Neuron (in vitro differentiated cells): ENCODE measurements at regions not wholly inside any gene's neighbourhood (a gene's known extent, or its start where the extent isn't known, plus 50 kb on each side); places are given as distances from the start of the nearest gene placed in this dataset.

ENCODE experiments used
- H2AFZ ChIP-seq: one replicate; pipeline ENCODE4 v1.6.1; 2013; ENCODE audit warnings: low read depth, mild to moderate bottlenecking, inconsistent platforms, low read length, moderate library complexity
- H3K27me3 ChIP-seq: one replicate; pipeline ENCODE4 v1.6.1; 2013; ENCODE audit warnings: low read length; ENCODE audit not compliant: insufficient read depth
- H3K36me3 ChIP-seq: one replicate; pipeline ENCODE4 v1.6.1; 2013; ENCODE audit warnings: low read length; ENCODE audit not compliant: insufficient read depth
- H3K4me1 ChIP-seq: one replicate; pipeline ENCODE4 v1.6.1; 2013; ENCODE audit warnings: low read length; ENCODE audit not compliant: insufficient read depth
- H3K4me3 ChIP-seq: 2 replicates; pipeline ENCODE4 v1.5.1; 2013; ENCODE audit warnings: mild to moderate bottlenecking, low read length, moderate library complexity
- H3K9me3 ChIP-seq: one replicate; pipeline ENCODE4 v1.6.1; 2013; ENCODE audit warnings: low read length

DNA sequence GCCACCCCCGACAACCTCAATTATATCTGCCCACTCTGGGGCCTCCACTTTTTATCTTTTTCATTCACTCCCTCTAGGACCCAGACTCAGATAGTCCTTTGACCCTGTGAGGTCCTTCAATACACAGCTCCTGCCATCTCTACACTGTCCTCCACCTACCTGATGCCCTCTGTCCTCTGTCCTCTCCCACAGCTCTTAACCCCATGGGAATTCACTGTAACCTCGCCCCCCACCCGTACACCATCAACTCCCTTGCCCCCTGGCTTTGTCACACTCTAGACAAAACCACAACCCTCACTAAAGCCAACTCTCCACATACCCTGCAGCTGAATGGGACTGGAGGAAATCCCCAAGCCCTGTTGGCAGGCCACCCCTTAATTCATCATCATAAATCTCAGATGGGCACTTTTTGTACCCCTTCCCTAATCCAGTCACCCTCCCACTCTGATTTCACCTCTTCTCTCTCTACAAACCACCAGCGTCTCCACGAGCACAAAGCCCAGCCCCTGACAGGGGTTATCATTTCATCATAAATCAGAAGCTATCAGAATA, 52.3 kb upstream of the ENPP6 start:
- H3K9me3 ChIP-seq = no peaks in the 10 kb centered on the region
- no peaks in the 10 kb centered on the region for H3K36me3 ChIP-seq
- H3K27me3 ChIP-seq = no peaks in the 10 kb centered on the region
- peaks cover 26% of the 10 kb centered on the region for H3K4me1 ChIP-seq
- H2AFZ ChIP-seq = no peak overlapping the region
- no peak overlapping the region for H3K4me3 ChIP-seq

DNA sequence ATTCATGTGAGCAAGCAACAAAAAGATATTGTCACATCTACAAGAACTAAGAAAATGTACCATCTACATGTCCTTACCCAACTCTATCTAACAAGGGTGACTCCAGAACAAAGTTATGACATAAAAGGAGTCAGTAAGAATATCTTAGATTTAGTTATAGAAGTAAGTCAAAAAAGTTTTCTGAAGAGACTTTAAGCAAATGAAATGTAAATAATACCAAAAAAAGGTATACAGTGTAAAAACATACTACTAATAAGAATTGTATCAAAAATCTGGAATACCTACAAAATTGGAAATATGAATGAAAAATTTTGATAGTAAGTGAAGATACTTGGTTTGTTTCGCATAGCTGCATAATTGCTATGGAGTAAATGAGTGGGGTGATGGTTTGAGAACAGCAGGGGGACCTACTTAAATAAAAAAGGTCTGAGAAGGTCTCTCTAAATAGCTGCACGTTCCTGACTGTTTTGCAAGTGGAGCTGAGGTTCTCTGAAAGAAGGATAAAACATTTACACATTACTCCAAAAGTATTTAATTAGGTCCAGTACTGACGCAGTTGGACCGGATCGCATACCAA, 51.0 kb upstream of the ENPP6 start:
- H3K27me3 ChIP-seq = no peaks in the 10 kb centered on the region
- H2AFZ ChIP-seq = peak overlapping the region; percentile 2
- H3K36me3 ChIP-seq = no peaks in the 10 kb centered on the region
- no peak overlapping the region for H3K4me3 ChIP-seq
- no peaks in the 10 kb centered on the region for H3K9me3 ChIP-seq
- peaks cover 24% of the 10 kb centered on the region for H3K4me1 ChIP-seq

DNA sequence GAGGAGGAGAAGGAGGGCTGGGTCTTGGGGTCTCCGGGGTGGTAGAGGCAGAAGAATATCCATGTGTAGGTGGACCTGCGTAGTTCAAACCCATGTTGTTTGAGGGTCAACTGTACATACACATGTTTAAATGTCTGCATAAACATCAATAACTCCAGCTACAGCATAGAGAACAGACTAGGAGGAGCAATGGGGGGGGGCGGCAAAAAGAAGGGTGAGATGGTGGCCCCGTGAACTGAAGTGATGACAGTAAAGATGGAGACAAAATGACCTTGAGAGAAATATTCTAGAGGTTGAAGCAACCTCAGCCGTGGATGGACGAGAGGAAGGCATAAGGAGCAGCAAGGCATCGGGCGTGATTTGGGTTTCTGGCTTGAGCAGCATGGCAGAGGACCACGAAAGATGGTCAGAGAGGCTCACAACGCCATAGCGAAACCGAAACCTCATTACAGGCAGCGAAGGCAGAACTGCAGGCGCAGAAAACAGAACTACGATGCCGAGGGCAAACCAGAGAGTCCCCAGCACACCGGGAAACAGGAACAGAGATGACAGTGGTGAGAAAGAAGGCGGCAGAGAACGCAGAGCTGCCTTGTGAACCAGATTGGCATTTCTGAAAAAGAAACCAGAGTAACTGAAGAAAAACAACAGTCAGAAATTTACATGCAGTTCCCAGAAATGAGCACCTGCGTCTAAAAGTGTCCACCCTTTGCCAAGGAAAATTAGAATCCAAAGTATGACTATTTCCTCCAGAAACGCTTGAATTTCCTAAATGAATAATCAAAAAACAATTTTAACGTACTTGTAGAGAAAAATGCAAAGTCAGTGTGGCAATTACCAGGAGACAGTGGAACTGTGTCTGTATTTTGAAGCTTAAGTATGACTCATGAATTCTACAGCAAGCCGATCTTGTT, 50.3 kb upstream of the ENPP6 start:
- no peak overlapping the region for H3K4me3 ChIP-seq
- H3K4me1 ChIP-seq = peaks cover 24% of the 10 kb centered on the region
- H2AFZ ChIP-seq = peak overlapping the region; percentile 2
- no peaks in the 10 kb centered on the region for H3K27me3 ChIP-seq
- H3K36me3 ChIP-seq = no peaks in the 10 kb centered on the region
- no peaks in the 10 kb centered on the region for H3K9me3 ChIP-seq
